Embryonic facial prominence (tissue), 1 donor: ENCODE measurements at regions not wholly inside any gene's neighbourhood (a gene's known extent, or its start where the extent isn't known, plus 50 kb on each side); places are given as distances from the start of the nearest gene placed in this dataset.
"Not testable (repeated sequence)": the region's sequence is repeated elsewhere in the genome, so short reads cannot be mapped to it uniquely, and the experiment has no call there.

ENCODE experiments used
- DNase-seq: peaks from one replicate; pipeline ENCODE4 v3.0.0-alpha.2; 2016; ENCODE audit errors: extremely low spot score

DNA sequence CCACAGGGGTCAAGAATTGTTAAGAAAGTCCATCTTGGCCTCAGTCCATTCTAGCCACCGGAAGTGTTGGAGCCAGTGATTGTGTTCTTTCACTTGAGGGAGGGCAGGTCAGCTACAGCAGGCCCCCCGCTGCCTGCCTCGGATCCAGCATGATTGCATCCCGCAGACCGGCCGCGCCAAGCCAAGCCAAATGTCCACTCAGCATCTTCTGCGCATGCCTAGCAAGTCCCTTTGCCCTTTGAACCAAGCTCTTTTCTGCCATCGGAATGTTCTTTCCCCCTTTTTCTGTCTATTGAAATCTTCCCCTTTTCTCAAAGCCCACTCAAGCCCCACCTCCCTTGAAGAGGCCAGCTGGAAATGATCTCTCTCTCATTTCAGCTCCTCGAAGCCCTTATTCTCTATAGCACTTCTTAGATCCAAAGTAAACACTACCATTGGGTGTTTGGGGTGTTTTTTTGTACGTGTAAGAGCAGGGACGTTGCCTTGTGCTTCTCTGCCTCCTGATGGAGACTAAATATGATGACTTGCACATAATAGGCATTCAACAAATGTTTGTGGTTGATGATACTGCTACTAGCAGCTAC is 147.8 kb upstream of the BCOR start:
- no peak for DNase-seq

DNA sequence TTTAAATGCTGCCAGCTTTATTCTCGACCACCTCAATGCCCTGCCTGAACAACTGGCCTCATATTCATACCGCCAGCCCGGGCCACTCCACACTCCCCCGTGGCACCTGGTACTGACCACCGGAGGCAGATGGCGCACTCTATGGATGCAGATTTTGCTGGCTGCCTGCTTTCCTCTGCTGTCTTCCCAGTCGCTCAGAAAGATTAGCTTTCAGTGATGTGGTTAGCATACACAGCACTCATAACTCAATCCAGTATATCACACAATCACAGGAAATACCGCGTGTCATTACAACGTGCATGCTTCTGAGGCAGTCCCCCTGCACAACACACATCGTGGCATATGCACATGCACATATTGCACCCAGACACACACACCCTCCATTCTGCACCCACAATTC is 147.2 kb upstream of the BCOR start:
- DNase-seq, result no peak

DNA sequence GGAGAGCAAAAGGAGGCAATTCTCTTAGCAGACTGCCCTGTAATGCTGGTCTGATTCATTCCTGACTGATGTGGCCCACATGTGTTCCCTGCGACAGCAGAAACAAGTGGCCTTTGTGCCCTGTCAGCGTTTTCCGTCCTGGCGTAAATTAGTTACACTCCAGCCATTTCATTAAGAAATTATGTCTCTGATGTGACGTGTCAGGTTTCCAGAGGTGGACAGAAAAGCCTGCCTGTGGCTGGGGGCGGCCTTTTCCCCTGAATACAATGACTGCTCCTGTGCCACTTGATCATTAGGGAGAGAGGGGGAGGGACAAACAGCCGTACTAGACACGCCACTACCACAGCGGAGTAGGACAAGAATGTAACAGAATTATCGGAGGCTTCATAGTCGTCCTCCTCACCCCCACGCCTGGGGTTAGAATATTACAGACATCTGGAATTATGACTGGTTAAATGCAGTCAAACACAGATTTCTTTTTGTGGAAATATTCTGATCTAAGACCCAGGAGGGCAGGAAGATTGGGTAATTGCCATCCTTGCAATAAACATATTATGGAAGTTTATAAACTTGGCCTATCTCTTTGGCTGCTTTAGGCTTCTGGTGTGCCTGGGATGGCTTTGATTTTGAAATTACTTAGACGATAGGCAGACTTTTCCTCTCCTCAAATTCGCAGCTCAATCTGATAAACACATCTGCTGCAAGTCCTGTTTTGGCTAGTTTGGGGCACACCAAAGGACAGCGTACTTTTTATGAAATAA is 146.2 kb upstream of the BCOR start:
- DNase-seq, result no peak

DNA sequence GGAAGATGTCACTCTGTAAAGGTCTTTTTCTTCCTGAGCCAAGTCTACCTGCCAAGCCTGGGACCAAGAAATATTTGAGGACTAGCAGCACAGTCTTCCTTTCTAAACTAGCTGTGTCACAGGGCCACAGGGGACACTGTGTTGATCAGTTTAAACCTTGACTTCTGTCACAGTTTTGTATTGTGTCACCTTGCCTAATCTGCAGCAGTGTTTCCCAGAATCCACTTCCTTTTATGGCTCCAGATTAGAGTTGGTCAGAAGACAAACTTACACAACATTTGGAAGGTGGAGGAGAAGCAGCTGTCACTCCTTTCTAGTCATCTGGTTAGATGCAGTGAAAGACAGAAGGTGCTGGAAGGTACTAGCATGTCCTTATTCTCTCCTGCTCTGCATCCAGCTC is 143.1 kb upstream of the BCOR start:
- no peak for DNase-seq

DNA sequence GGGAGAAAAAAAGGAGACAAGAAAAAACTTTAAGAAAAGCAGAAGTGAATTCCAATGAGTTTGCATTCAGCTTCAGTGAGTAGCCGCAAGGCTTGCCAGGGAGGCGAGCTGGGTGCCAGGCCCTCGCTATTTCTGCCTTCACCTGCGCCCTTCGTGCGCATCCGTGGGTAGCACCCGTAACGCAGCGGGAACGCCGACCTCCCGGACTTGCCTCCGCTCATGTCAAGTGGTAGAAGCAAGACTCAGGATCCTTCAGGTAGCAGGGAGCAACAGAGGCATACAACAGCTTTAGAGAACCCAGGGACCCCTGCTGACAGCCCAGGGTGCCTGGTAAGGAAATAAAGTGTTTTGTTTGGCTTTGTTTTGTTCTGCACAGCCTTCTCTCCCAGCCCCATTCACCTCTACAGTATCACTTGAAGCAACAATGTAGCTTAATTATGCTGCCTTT is 140.0 kb upstream of the BCOR start:
- no peak for DNase-seq

DNA sequence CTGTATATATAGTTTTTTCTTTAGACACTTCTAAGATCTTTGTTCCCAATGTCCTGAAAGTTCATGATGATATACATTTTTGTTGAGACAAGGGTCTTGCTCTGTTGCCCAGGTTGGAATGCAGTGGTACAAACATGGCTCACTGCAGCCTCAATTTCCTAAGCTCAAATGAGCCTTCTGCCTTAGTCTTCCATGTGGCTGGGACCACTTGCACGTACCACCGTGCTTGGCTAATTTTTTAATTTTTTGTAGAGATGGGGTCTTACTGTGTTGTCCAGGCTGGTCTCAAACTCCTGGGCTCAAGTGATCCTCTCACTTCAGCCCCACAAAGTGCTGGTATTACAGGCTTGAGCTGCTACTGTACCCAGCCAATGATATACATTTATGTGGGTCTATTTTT is 132.9 kb upstream of the BCOR start:
- DNase-seq, result no peak

DNA sequence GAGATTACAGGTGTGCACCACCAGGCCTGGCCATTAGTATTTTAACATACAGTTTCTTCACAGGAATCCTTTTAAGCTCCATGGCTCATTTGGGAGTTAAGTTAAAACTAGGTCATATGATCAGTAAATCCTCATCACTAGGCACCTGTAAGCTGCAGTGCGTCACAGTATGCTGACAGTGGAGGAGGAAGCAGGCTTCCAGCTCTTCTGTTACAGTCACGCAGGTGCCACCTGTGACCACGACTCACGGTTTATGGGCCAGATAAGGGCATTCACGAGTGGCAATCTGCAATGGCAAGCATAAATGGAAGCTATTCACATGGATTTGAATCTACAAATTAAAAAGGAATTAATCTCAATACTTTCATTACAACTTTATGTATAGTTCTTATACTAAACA is 129.4 kb upstream of the BCOR start:
- DNase-seq, result no peak

DNA sequence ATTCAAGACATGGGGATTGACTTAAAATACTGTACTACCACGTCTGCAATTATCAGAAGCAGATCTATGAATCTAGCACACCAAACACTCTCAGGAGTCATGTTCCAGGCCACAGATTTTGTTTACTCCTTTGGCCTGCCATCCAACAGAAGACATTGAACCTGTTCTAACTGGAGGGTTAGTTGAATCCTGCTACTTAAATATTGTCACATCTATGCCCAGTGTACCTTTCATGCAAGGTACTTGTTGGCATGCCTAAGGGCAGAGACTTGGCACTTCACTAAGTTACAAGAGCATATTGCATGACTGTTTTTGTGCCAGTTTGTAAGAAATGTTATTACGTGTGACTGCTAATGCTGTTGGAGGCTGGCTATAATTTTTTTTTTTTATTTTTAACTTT is 126.9 kb upstream of the BCOR start:
- DNase-seq, result no peak

DNA sequence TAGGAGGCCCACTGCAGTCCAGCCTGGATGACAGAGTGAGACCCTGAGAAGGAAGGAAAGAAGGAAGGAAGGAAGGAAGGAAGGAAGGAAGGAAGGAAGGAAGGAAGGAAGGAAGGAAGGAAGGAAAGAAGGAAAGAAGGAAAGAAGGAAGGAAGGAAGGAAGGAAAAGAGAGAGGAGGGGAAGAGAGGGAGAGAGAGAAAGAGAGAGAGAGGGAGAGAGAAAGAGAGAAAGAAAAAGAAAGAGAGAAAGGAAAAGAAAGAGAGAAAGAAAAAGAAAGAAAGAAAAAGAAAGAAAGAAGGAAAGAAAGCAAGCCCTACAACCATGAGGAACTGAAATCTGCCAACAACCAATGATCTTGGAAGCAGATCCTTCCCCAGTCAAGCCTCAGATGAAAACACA is 124.9 kb upstream of the BCOR start:
- DNase-seq, result not testable (repeated sequence)

DNA sequence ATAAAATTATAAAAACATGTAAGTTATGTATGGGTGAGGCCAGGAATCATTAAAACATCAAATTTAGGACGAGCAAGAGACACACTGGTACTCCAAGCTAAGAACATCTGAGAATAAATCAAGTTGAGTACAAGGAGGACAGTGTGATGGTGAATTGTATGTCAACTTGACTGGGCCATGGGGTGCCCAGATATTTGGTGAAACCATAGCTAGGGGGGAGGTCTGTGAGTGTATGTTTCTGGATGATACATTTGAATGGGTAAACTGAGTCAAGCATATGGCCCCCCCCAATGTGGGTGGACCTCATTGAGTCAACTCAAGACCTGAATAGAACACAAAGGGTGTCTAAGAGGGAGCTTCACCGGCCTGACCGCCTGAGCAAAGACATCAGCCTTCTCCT is 115.3 kb upstream of the BCOR start:
- DNase-seq, result no peak

DNA sequence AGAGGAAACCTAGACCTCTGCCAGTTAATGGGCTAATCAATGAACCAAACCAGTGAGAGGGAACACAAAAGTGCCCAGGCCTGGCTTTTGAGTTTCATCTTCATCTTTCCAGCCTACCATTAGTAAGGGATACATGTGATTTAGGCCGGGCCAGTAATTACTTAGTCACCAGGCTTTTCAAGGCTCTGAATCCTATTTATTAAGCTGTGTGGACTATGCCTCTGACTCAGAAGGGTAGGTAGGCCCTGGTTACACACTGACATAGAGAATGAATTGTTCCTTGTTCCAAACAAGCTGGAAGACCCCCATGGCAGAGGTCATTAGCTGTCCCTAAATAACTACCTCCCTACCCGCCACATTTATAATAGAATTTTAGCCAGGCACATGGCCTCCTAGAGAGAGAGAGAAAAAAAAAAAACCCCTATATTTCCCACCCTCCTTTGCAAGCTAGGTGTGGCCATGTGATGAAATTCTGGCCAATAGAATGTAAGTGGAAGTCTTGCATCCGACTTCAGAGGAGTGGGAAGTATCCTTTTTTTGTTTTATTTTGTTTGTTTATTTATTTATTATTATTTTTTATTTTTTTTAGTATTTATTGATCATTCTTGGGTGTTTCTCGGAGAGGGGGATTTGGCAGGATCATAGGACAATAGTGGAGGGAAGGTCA is 112.3 kb upstream of the BCOR start:
- no peak for DNase-seq

DNA sequence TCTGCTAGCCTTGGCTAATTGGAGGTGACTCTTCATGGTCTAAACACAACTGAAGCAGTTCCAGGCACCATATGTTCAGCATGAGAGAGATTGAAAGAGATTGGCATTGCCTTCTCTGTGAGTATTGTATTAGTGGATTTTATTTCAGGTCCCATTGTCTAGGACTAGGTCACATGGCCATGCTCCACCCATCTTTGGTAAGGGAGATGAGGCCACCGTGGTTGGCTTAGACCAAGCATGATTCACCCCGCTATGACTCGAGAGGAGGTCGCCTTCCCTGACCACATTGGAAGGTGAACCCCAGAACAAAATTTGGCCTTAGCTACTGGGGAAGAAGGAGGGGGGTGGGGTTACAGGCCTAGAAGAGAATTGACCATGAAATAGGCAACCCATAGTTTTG is 109.9 kb upstream of the BCOR start:
- DNase-seq, result no peak

DNA sequence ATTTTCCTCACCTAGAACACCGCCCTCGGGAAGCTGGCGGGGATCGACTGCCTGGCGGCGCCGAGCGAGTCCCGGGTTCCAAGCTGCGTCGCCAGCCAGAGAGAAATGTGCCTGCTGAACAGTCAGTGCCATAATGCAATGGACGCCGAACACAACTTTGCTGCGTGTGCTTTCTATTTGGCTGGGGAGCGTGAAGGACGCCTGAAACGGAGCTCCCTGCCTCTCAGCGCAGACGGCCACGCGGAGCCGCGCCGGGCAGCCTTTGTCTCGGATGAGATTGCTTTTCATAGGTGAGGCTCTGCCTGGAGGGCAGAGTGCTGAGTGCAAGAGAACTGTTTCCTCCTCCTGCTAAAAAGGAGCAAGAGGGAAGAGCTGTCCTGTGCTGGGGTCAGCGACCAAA is 107.7 kb upstream of the BCOR start:
- DNase-seq, result no peak

DNA sequence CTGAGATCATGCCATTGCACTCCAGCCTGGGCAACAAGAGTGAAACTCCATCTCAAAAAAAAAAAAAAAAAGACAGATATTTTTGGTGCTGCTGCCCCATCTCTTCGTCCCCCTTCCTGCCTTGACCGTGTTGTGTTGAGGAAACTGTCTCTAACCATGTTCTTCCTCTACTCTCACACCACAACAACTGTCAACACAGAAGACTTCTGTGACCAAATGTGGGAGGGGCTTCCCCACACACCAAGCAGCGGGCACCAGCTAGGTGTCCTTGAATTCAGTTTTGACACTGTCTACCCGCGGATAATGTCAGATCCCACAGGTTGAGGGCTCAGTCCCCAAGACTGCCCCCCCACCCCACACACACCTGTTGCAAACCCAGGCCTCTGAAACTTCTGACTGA is 104.7 kb upstream of the BCOR start:
- no peak for DNase-seq

DNA sequence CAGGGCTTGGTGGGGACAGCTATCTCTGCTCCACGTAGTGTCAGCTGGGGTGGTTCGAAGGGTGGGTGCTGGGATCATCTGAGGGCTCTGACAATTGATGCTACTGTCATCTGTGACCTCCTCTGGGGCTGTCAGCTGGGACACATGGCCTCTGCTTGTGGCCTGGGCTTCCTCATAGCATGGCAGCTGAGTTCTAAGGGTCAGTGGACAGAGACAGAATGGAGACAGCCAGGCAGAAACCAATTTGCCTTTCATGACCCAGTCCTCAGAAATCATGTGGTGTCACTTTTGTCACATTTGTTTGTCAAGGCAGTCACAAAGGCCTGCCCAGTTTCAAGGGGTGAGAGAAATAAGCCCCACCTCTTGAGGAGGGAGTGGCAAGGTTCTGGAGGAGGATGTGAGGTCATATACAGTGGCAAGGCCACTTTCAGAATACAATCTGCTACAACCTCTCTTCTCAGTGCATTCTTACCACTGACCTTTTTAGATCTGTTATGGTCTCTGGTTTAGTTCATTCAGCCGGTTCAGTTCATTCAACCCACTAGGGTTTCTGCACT is 103.6 kb upstream of the BCOR start:
- no peak for DNase-seq

DNA sequence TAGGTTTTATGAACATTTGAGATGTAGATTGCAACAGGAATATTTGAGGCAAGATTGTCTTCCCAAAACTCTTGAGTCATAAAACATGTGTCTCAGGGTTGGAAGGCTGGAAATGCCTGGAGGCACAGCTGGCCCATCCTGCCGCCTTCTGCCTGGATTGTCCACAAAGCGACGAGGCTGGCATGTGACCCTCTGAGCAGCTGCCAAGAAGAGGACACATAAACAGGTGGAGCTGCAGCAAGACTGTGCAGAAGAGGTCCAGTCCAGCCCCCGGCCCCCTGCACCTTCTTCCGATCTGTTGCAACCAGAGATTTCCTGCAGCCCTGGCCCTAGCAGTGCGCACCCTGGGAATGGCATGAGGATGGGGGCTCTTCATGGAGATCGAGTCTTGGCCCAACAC is 101.9 kb upstream of the BCOR start:
- DNase-seq, result no peak

DNA sequence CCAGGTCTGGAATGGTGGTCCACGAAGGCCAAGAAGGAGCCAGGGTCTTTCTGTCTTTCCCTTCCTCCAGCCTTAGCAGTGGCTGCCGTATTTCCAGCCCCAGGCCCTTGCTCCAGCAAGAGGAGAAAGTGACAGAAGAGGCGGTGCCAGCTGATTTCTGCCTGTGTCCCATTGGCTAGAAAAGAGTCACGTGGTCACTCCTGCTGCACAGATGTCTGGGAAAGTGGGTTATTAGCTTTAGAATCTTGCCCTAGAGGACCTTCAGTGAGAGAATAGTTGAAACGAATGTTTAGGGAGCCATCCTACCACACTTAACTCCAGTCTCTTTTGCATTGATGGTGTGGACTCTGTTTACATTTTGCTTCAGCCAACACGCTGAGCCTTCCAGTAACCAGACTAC is 99.3 kb upstream of the BCOR start:
- no peak for DNase-seq

DNA sequence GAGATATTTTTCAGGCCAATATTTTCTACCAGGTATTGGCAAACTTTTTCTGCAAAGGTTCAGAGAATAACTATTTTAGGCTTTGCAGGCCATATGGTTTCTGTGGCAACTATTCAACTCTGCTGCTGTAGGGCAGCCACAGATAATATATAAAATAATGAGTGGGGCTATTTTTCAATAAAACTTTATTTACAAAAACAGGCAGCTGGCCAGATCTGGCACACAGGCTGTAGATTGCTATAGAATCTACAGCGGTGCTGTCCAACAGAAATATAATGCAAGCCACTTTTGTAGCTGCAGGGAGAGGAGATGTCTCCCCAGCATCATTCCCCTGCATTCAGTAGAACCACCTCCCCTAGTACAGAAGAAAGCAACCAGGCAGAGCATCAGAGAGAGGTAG is 97.6 kb upstream of the BCOR start:
- DNase-seq, result no peak

DNA sequence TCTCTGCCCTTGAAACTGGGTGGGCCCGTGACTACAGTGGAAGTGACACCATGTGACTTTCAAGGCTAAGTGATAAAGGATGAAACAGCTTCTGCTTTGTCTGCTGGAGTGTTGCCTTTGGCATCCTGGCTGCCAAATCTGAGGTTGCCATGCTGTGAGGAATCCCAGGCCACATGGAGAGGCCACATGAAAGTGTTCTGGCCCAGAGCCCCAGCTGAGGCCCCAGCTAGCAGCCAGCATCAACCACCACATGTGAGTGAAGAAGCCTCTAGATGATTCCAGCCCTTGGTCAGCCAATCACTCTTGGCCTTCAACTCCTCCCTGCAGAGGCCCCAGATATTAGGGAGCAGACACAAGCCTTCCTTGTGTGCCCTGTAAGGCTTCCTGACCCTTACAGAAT is 94.4 kb upstream of the BCOR start:
- DNase-seq, result no peak

DNA sequence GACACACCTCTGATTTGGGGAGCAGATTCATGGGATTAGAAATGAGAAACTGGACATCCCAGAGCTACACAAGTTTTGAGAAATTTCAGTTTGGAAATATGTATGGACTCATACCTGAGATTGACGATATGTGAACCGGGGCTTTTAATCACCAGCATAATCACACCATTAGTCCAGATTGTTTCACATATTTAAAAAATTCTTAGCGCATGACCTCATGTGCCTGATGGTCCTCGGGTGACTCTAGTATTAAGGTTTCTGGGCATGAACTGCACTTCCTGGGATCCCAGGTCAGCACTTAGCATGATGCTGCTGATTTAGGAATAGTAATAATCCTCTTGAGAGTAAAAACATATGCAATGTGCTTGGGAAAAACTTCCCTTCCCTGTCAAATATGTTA is 91.9 kb upstream of the BCOR start:
- no peak for DNase-seq

DNA sequence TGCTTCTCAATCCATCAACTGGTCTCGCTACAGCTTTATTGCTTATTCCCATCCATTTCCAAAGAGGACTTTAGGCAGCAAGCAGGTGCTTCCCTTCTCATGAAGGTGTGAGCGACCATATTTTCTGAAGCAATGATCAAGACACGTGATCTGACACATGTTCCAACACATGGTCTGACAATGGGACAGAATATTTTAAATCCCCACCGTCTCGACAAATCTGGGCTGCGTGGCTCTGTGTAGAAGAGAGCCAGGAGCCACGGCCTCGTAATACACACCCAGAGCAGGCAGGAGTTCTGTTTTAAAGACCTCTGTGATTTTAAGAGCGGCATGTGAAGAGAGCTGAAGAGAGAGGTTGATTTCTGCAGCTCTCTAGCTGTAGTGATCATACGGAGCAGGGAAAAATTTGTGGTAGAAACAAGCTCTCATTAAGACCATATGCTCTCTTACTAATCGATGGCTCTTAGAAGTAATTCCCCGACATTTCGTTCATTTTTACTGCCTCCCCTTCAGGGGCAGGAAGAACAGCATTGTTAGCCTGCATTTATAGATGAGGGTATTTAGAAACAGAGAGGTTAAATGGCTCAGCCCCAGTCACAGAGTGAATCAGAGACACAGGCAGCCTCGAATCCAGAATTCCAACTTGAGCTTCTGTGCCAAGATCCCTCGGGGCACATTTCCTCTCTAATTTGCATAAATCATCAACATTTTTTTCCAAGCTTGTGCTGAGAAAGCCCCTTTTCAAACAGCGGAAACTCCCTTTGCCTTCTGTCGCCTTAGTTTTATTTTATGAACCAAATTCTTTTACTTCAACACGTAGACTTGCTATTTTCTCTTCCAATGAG is 91.0 kb upstream of the BCOR start:
- no peak for DNase-seq

DNA sequence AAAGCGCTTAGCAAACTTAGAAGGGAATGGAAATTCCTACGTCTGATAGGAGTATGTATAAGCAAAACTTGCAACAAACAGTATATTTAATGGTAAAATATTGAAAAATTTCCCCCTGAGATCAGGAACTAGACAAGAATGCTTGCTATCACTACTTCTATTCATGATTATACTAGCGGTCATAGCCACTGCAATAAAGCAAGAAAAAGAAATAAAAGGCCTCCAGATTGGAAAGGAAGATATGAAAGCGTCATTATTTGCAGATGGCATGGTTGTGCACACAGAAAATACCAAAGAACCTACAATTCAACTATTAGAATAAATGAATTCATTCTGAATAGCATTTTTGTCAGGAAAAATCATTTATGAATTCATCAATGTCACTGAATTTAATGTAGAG is 87.2 kb upstream of the BCOR start:
- no peak for DNase-seq
